CD4-positive, alpha-beta memory T cell (primary cell): ENCODE measurements at regions not wholly inside any gene's neighbourhood (a gene's known extent, or its start where the extent isn't known, plus 50 kb on each side); places are given as distances from the start of the nearest gene placed in this dataset.

Experiments
- CTCF ChIA-PET: fragments of 350-600 bp; sonication (Branson Sonifier 250); formaldehyde crosslinking; loops from one replicate; lab custom pipeline; 2021; ENCODE audit warnings: inconsistent platforms; ENCODE audit not compliant: partially characterized antibody; lab: Charles Lee
- POLR2A ChIA-PET: fragments of 350-600 bp; sonication (Branson Sonifier 250); formaldehyde crosslinking; loops from one replicate; lab custom pipeline; 2021; ENCODE audit not compliant: partially characterized antibody; lab: Charles Lee
- DNase-seq, 5 donors: peaks; one replicate each; pipeline versions ENCODE4 v3.0.0 to v3.0.0-alpha.2; 2020 to 2022; ENCODE audit warnings: mixed read lengths in 1 of 5
- H3K27ac ChIP-seq: one replicate; pipeline ENCODE4 v1.7.0; 2013; ENCODE audit warnings: low read depth, low read length
- H3K27me3 ChIP-seq: 2 replicates; pipeline ENCODE4 v1.7.0; 2013; ENCODE audit warnings: mild to moderate bottlenecking, low read length, moderate library complexity; ENCODE audit not compliant: insufficient read depth
- H3K36me3 ChIP-seq: 2 replicates; pipeline ENCODE4 v1.7.0; 2013; ENCODE audit warnings: mild to moderate bottlenecking, low read length, moderate library complexity; ENCODE audit not compliant: insufficient read depth
- H3K4me1 ChIP-seq: 2 replicates; pipeline ENCODE4 v1.7.0; 2013; ENCODE audit warnings: mild to moderate bottlenecking, low read length, moderate library complexity; ENCODE audit not compliant: insufficient read depth
- H3K4me3 ChIP-seq, 2 donors: one replicate each; pipeline ENCODE4 v1.7.0; 2013; ENCODE audit warnings: low read length in 2 of 2, mild to moderate bottlenecking in 1 of 2
- H3K9me3 ChIP-seq, 2 donors: one replicate each; pipeline ENCODE4 v1.7.0; 2013; ENCODE audit warnings: low read length in 2 of 2, control low read depth in 1 of 2; ENCODE audit not compliant: control insufficient read depth in 1 of 2
- H3K27ac Mint-ChIP-seq, 7 donors: one replicate each; pipeline ENCODE4 v1.8.0; 2020 to 2021; ENCODE audit warnings: mixed read lengths in 7 of 7, mild to moderate bottlenecking in 6 of 7, inconsistent platforms in 3 of 7, moderate library complexity in 3 of 7
- H3K27me3 Mint-ChIP-seq, 2 donors: one replicate each; pipeline ENCODE4 v1.8.0; 2020 to 2021; ENCODE audit warnings: mixed read lengths in 2 of 2
- H3K36me3 Mint-ChIP-seq, 2 donors: one replicate each; pipeline ENCODE4 v1.8.0; 2020 to 2021; ENCODE audit warnings: mixed read lengths in 2 of 2, inconsistent platforms in 1 of 2, mild to moderate bottlenecking in 1 of 2
- H3K4me1 Mint-ChIP-seq, 4 donors: one replicate each; pipeline ENCODE4 v1.8.0; 2020 to 2021; ENCODE audit warnings: mixed read lengths in 4 of 4, mild to moderate bottlenecking in 1 of 4
- H3K4me3 Mint-ChIP-seq, 8 donors: one replicate each; pipeline ENCODE4 v1.8.0; 2020 to 2021; ENCODE audit warnings: mixed read lengths in 8 of 8, mild to moderate bottlenecking in 7 of 8, moderate library complexity in 6 of 8, inconsistent platforms in 3 of 8
- H3K9me3 Mint-ChIP-seq, 8 donors: one replicate each; pipeline ENCODE4 v1.8.0; 2020 to 2021; ENCODE audit warnings: mixed read lengths in 8 of 8, mild to moderate bottlenecking in 5 of 8, inconsistent platforms in 3 of 8, moderate library complexity in 1 of 8
- intact Hi-C: fragments of 100-400 bp; cut with micrococcal nuclease; formaldehyde crosslinking; loops from one replicate; pipeline ENCODE4 v1.15.1; 2023

GRCh38 chr20:51979226-51979625 lies 176.9 kb upstream of the SALL4 start:
- Histone ChIP-seq H3K27ac (no peak overlapping the region), H3K4me3 (no peak overlapping the region), H3K36me3 (no peaks in the 10 kb centered on the region), H3K9me3 (no peaks in the 10 kb centered on the region), H3K27me3 (no peaks in the 10 kb centered on the region), H3K4me1 (no peaks in the 10 kb centered on the region)
- Mint-ChIP-seq H3K4me3 (no peak overlapping the region), H3K27me3 (no peaks in the 10 kb centered on the region), H3K9me3 (peaks cover 0 to 23% (median 9%) of the 10 kb centered on the region in 8 donors), H3K27ac (no peak overlapping the region), H3K4me1 (no peaks in the 10 kb centered on the region), H3K36me3 (peaks cover 0 to 4% of the 10 kb centered on the region in 2 donors)
- DNase-seq: no peak
- intact Hi-C loops: no loop called here
- ChIA-PET CTCF (no interaction called here), POLR2A (no interaction called here)

- H3K27ac ChIP-seq: no peak overlapping the region
- ChIA-PET CTCF (no interaction called here), POLR2A (no interaction called here)
- no peak overlapping the region for H3K4me3 Mint-ChIP-seq
- H3K36me3 ChIP-seq: no peaks in the 10 kb centered on the region
- intact Hi-C loops: no loop called here
- no peaks in the 10 kb centered on the region for H3K27me3 ChIP-seq
- no peaks in the 10 kb centered on the region for H3K4me1 ChIP-seq
- peaks cover 0 to under 1% of the 10 kb centered on the region in 2 donors for H3K27me3 Mint-ChIP-seq
- H3K36me3 Mint-ChIP-seq: peaks cover 0 to 4% of the 10 kb centered on the region in 2 donors
- no peaks in the 10 kb centered on the region for H3K4me1 Mint-ChIP-seq
- no peak overlapping the region for H3K4me3 ChIP-seq
- no peaks in the 10 kb centered on the region for H3K9me3 ChIP-seq
- H3K9me3 Mint-ChIP-seq: peaks cover 0 to 26% (median 9%) of the 10 kb centered on the region in 8 donors
- no peak for DNase-seq
- H3K27ac Mint-ChIP-seq: no peak overlapping the region
Measured at GRCh38 chr20:51978070-51978501, 175.8 kb upstream of the SALL4 start.

GRCh38 chr20:51972056-51972455 lies 169.7 kb upstream of the SALL4 start:
- no peaks in the 10 kb centered on the region for H3K4me1 Mint-ChIP-seq
- Histone ChIP-seq H3K9me3 (no peaks in the 10 kb centered on the region), H3K27ac (no peak overlapping the region), H3K4me3 (no peak overlapping the region), H3K4me1 (no peaks in the 10 kb centered on the region), H3K27me3 (no peaks in the 10 kb centered on the region), H3K36me3 (no peaks in the 10 kb centered on the region)
- H3K9me3 Mint-ChIP-seq: peaks cover 0 to 14% (median 4%) of the 10 kb centered on the region in 8 donors
- no peak overlapping the region for H3K4me3 Mint-ChIP-seq
- peaks cover 0 to 4% of the 10 kb centered on the region in 2 donors for H3K36me3 Mint-ChIP-seq
- peaks cover 1 to 5% of the 10 kb centered on the region in 2 donors for H3K27me3 Mint-ChIP-seq
- DNase-seq: no peak
- H3K27ac Mint-ChIP-seq: no peak overlapping the region
- POLR2A ChIA-PET: no interaction called here
- CTCF ChIA-PET: no interaction called here
- intact Hi-C loops: no loop called here

- peaks cover 1 to 5% of the 10 kb centered on the region in 2 donors for H3K27me3 Mint-ChIP-seq
- H3K36me3 Mint-ChIP-seq: no peaks in the 10 kb centered on the region
- DNase-seq: no peak
- H3K4me3 Mint-ChIP-seq: no peak overlapping the region
- H3K9me3 Mint-ChIP-seq: peaks cover 0 to 5% (median 0%) of the 10 kb centered on the region in 8 donors
- Histone ChIP-seq H3K27me3 (no peaks in the 10 kb centered on the region), H3K36me3 (no peaks in the 10 kb centered on the region), H3K4me3 (no peak overlapping the region), H3K9me3 (no peaks in the 10 kb centered on the region), H3K27ac (no peak overlapping the region), H3K4me1 (no peaks in the 10 kb centered on the region)
- intact Hi-C loops: no loop called here
- H3K27ac Mint-ChIP-seq: no peak overlapping the region
- H3K4me1 Mint-ChIP-seq: peaks cover 0 to 3% (median 0%) of the 10 kb centered on the region in 4 donors
- CTCF ChIA-PET: no interaction called here
- POLR2A ChIA-PET: no interaction called here
Measured at GRCh38 chr20:51970858-51971257, 168.5 kb upstream of the SALL4 start.

- H3K4me1 Mint-ChIP-seq: peaks cover 0 to 3% (median 0%) of the 10 kb centered on the region in 4 donors
- Histone ChIP-seq H3K9me3 (no peaks in the 10 kb centered on the region), H3K4me3 (no peak overlapping the region), H3K27ac (no peak overlapping the region), H3K4me1 (no peaks in the 10 kb centered on the region), H3K36me3 (no peaks in the 10 kb centered on the region), H3K27me3 (no peaks in the 10 kb centered on the region)
- DNase-seq: no peak
- peaks cover 0 to 3% (median 0%) of the 10 kb centered on the region in 8 donors for H3K9me3 Mint-ChIP-seq
- peaks cover 1 to 5% of the 10 kb centered on the region in 2 donors for H3K27me3 Mint-ChIP-seq
- POLR2A ChIA-PET: no interaction called here
- CTCF ChIA-PET: no interaction called here
- H3K27ac Mint-ChIP-seq: no peak overlapping the region
- no peaks in the 10 kb centered on the region for H3K36me3 Mint-ChIP-seq
- no peak overlapping the region for H3K4me3 Mint-ChIP-seq
- intact Hi-C loops: no loop called here
Measured at GRCh38 chr20:51969191-51969590, 166.9 kb upstream of the SALL4 start.

GRCh38 chr20:51968151-51968550 lies 165.8 kb upstream of the SALL4 start:
- ChIA-PET CTCF (no interaction called here), POLR2A (no interaction called here)
- Mint-ChIP-seq H3K9me3 (peaks cover 0 to 2% (median 0%) of the 10 kb centered on the region in 8 donors), H3K27me3 (peaks cover 1 to 7% of the 10 kb centered on the region in 2 donors), H3K4me1 (peaks cover 0 to 3% (median 0%) of the 10 kb centered on the region in 4 donors), H3K4me3 (no peak overlapping the region), H3K27ac (no peak overlapping the region), H3K36me3 (no peaks in the 10 kb centered on the region)
- H3K9me3 ChIP-seq: no peaks in the 10 kb centered on the region
- H3K27ac ChIP-seq: no peak overlapping the region
- intact Hi-C loops: no loop called here
- H3K4me1 ChIP-seq: no peaks in the 10 kb centered on the region
- no peaks in the 10 kb centered on the region for H3K36me3 ChIP-seq
- no peak overlapping the region for H3K4me3 ChIP-seq
- DNase-seq: no peak
- H3K27me3 ChIP-seq: no peaks in the 10 kb centered on the region

- Mint-ChIP-seq H3K27me3 (peaks cover 4 to 5% of the 10 kb centered on the region in 2 donors), H3K4me3 (no peak overlapping the region), H3K9me3 (peaks cover 0 to 2% (median 0%) of the 10 kb centered on the region in 8 donors), H3K36me3 (no peaks in the 10 kb centered on the region), H3K4me1 (peaks cover 0 to 3% (median 0%) of the 10 kb centered on the region in 4 donors), H3K27ac (no peak overlapping the region)
- Histone ChIP-seq H3K27ac (no peak overlapping the region), H3K27me3 (no peaks in the 10 kb centered on the region), H3K36me3 (no peaks in the 10 kb centered on the region), H3K4me3 (no peak overlapping the region), H3K4me1 (no peaks in the 10 kb centered on the region), H3K9me3 (no peaks in the 10 kb centered on the region)
- intact Hi-C loops: no loop called here
- POLR2A ChIA-PET: no interaction called here
- CTCF ChIA-PET: interaction anchor here (1.5 kb wide), 1 partner anchor 19 kb away, joined by 3 read pairs; no protein-coding TSS in a partner anchor
- no peak for DNase-seq
Measured at GRCh38 chr20:51966296-51966971, 164.1 kb upstream of the SALL4 start.
